IPS-18c (cell line): ENCODE measurements at regions not wholly inside any gene's neighbourhood (a gene's known extent, or its start where the extent isn't known, plus 50 kb on each side); places are given as distances from the start of the nearest gene placed in this dataset.
"Not testable (repeated sequence)": the region's sequence is repeated elsewhere in the genome, so short reads cannot be mapped to it uniquely, and the experiment has no call there.

Experiments
- H3K4me3 ChIP-seq: 2 replicates; pipeline ENCODE4 v1.7.0; 2013; ENCODE audit warnings: low read depth, mild to moderate bottlenecking, low read length, moderate library complexity; ENCODE audit not compliant: insufficient read depth
- H3K9me3 ChIP-seq: one replicate; pipeline ENCODE4 v1.6.1; 2013; ENCODE audit warnings: mild to moderate bottlenecking, low read length, moderate library complexity; ENCODE audit not compliant: control insufficient read depth, insufficient read depth

DNA sequence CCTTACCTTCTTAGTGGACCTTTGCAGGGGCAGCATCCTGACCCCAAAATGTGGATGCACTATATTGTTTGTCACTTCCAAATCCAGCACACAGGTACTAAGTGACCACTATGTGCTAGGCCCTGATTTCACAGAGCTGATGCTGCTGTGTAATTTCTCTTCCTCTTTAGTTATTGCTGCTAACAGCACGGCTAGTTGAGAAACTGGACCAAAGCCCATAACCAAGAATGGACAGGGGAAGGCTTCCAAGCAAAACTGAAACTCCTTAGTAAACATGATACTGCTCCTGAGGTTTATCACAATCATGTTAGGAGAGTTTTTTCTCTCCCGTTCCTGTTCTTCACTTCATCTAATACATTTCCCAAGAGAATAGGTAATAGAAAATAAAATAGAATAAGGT is 172.9 kb upstream of the TTC29 start:
- Histone ChIP-seq H3K9me3 (no peaks in the 10 kb centered on the region), H3K4me3 (no peak overlapping the region)

DNA sequence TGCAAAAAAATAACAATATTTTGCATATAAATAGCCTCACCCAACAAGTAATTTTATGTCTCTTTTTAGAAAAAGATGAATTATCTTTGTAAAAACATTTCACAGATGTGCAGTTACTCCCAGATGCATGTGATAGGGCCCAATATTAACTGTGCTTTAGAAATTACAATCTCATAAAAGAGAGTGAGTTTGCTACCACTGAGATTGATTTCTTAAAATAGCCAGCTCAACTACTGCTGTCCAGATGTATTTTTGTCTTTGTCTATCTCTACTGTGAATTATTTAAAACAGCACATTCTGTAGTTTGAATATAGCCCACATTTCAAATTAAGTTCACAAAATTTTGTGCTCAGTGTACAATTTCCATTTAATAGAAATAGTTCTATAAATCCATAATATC is 177.0 kb upstream of the TTC29 start:
- H3K4me3 ChIP-seq: no peak overlapping the region
- H3K9me3 ChIP-seq: no peaks in the 10 kb centered on the region

DNA sequence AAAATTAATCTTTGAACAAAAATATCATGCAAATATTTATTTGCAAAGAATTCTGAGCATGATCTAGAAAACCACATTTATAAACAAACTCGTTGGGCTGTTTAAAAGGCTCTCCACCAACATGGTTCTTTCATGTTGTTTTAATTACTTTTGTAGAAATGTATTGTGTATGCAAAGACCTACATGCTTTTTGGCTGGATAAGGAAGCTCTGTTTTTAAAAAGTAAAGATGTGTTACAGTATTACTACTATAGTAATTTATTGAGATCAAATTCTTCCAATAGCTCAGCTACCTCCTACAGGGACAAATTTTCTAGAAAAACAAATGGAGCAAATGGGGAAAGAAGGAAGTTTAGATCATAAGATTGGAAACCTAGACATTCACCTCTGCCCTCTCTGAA is 177.5 kb upstream of the TTC29 start:
- H3K9me3 ChIP-seq: no peaks in the 10 kb centered on the region
- no peak overlapping the region for H3K4me3 ChIP-seq

DNA sequence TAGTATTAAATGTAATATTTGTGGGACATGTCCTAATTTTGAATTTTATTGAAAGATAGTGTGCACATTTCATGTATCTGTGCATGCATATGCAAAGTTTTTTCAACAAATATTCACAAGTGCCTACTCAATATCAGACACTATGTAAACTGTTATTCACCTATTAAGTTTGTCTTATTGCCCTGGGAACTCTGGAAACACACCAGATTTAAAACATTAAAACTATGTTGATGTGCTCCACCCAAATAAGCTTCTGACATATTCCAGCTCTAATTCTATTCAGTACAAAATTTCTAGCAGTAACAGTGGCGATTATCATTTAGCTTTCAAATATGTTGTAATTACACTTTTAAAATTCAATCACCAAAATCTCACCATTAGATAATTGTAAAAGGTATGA is 183.1 kb upstream of the TTC29 start:
- H3K4me3 ChIP-seq: no peak overlapping the region
- no peaks in the 10 kb centered on the region for H3K9me3 ChIP-seq

DNA sequence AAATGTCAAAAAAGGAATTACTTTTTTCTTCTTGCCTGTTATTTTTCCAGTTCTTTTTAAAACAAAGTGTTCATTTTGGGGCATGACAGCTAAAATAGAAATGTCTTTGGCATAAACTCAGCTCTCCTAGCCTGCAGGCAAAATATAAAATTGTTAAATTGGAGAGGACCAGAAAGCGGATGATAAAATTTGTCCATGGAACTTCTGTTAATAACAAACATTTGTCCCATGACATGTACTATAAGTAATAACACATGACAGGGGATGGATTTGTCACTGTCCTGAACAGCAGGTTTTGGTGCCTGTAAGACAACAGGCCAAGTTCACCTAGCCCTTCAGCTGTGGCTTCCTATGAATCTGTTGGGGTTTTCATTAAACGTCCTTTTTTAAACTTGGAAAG is 184.0 kb upstream of the TTC29 start:
- no peaks in the 10 kb centered on the region for H3K9me3 ChIP-seq
- no peak overlapping the region for H3K4me3 ChIP-seq

DNA sequence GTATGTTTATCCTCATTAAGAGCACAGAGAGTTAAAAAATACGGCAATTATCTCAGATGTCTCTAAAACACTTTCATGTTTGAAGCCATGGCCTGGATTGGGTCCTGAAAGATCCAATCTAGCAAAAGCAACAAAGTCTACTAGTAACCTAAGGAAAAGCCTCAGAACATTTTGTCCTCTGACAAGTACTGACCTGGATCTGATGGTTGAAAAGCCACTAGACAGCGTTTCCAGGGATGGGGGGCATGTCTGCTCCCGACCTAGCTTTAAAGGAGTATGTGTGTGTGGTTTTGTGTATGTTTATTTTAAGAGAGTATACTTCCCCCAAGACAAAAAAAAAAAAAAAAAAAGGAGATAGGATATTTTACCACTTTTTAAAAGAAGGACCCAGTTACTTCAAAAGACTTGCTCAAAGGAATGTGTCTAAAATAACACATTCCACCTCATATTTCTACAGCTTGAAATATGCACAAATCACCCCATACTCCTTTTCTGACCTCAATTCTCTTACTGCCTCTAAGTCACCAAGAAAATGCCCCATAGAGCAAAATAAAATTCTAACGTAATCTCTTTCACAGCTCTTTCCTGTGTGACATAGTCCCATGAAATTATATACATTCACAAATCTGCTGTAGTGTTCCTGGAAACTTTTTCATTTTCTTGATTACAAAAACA is 189.0 kb upstream of the TTC29 start:
- Histone ChIP-seq H3K9me3 (no peaks in the 10 kb centered on the region), H3K4me3 (no peak overlapping the region)

DNA sequence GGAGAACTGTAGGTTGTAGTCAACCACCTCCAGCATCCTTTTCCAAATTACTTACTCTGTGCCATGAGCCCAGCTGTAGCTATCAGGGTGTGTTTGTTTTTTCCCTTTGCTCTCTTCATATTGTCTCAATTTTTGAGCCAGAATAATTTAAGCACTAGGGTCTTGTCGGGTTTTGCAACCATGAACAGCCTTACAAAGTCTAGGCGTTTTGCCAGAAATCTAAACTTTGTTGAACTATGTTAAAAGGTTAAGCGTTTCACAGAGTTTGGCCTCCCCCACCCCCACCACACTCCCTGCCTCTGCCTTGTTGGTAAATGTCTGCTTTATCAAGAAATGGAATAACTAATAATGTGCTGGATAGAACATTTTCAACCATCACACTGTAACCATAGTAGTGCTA is 190.6 kb upstream of the TTC29 start:
- Histone ChIP-seq H3K9me3 (no peaks in the 10 kb centered on the region), H3K4me3 (no peak overlapping the region)

DNA sequence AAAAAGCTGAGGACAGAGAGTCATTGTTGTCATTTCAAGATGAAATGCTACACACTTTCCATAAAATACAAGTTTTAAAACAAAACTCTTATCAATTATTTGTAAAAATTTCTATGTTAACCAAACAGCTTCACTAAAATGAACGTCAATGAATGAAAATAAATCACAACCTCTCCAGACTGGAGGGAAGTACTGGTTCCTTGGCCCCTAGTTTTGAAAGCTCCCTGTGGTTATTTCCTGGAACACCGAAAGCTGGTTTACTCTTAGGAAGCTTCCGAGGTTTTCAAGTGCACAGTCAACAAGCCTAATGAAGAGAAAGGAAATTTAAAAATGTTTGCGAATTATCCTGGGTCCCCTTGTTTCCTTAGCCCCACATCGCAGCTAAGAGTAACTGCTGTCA is 191.1 kb upstream of the TTC29 start:
- H3K4me3 ChIP-seq: no peak overlapping the region
- no peaks in the 10 kb centered on the region for H3K9me3 ChIP-seq

DNA sequence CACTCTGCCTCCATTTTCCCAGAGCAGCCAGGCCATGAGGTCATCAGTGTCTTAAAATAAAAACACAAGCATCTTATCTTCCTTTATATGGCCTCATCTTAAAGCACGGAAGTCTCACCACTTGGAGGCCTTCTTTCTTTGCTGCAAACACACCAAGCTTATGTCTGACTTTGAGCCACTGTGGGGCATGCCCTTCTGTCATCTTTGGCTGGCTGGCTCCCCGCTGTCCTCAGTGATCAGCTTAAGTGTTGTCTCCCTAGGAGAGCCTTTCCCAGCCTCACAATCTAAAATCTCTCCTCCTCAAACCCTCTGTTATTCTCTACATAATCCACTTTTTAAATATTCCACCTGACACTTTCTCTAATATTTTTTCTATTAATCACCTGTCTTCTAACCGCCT is 191.6 kb upstream of the TTC29 start:
- Histone ChIP-seq H3K4me3 (no peak overlapping the region), H3K9me3 (no peaks in the 10 kb centered on the region)

DNA sequence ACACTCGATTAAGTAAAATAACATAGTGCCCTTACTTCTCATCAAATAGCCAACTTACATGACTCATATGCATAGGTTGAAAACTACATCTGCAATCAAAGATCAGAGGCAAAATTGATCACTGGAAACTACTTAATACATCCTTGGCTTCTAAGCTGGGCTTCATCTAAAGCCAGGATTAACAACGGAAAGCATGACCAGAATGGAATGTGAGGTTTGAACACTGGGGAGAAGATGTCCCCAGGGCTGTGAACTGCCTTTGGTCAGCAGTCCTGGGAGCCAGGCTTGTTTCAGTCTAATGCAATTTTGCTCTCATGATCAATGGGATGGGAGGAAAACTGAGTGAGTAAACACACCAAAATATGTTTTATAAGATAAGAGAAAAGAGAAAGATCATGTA is 192.5 kb upstream of the TTC29 start:
- no peaks in the 10 kb centered on the region for H3K9me3 ChIP-seq
- H3K4me3 ChIP-seq: no peak overlapping the region

DNA sequence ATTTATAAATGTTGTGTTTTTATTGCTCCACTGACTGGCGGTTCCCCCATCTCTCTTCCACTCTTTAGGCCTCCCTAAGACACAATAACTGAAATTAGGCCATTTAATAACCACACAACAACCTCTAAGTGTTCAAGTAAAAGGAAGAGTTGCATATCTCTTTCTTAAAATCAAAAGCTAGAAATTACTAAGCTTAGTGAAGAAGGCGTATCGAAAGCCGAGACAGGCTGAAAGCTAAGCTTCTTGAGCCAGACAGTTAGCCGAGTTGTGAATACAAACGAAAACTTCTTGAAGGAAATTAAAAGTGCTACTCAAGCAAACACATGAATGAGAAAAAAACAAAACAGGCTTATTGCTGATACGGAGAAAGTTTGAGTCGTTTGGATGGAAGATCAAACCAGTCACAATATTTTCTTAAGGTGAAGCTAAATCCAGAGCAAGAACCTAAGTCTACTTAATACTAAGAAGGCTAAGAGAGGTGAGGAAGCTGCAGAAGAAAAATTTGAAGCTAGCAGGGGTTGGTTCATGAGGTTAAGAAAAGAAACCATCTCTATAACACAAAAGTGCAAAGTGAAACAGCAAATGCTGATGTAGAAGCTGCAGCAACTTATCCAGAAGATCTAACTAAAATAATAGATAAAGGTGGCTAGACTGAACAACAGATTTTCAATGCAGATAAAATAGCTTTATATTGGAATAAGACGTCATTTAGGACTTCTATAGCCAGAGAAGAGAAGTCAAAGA is 194.0 kb upstream of the TTC29 start:
- no peaks in the 10 kb centered on the region for H3K9me3 ChIP-seq
- no peak overlapping the region for H3K4me3 ChIP-seq

DNA sequence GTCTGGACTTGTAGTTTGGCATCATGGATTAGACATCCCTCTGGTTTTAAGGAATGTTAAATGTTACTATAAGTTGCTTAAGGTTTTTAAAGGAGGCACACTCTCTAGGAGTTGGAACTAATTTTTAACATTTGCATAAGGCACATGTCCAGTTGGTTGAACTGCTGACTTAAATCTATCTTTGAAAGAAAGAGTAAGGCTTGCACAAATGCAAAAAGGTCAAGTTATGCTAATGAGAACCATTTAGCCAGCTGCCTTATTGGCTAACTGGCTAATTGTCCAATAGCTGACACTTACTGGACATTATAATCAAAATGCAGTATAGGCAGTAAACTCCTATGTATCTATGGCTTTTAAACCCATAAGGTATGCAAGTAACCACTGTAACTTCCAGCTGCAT is 206.1 kb upstream of the TTC29 start:
- H3K9me3 ChIP-seq: no peaks in the 10 kb centered on the region
- H3K4me3 ChIP-seq: no peak overlapping the region

DNA sequence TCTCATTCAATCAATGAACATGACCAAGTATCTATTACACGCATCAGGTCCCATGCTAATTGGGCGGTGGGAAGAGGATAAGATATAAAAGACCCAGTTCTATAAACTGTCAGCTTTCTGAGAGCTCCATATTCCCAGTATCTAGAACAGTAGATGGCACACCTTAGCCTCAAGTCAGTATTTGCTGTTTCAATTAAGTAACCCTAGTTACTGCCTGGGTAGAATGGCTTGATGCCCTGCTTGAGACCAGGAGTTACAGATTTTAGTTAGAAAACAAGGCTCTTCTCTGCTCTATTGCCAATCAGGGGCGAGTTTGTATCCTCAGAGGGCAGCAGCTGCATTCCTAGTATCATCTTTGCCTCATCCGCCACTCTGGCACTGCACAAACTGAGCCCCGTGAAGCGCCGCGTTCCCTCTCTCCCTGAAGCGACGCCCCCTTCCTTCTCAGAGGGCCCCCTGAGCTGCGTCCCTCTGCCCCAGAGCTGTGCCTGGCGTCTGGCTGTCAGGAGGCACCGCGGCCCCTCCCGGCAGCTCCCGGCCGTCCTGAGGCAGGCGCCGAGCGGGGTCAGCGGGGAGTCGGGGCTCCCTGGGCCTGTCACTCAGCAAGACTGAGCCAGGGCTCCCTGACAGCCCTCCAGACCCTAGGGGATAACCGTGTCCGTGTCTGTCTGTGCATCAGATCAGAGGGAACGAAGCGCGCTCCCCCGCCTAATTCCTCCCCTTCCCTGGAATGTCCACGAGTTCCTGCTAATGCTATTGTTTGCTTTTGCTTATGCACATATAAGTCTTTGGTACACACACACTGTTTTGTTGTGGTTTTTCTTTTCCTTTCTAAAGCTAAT is 212.4 kb upstream of the TTC29 start:
- Histone ChIP-seq H3K4me3 (peak overlapping the region; percentile 30), H3K9me3 (no peaks in the 10 kb centered on the region)

DNA sequence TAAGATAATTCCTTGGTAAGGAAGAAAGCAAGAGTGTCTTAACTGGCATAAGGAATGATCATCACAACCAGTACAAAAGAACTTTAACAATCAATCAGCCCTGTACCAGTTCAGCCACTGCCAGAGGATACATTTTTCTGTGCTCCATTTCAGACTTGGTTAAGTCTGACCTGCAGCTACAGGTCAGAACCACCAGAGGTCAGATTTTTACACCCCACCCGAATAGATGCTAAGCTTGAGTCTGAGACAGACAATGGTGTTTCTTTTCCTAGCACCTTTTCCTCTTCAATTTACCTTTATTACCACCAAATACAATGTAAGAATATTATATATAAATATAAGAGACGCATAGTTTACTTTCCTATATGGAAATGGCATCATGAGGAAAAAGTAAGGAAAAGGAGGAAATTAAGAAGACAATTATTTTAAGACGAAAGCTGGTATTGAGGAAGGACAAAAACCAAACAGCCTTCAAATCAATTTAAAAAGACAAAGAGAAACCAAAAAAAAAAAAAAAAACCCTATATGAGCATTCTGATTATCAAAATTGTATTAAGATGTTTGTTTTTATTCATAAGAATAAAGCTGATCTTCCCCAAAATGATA is 215.3 kb upstream of the TTC29 start:
- Histone ChIP-seq H3K9me3 (no peaks in the 10 kb centered on the region), H3K4me3 (no peak overlapping the region)

DNA sequence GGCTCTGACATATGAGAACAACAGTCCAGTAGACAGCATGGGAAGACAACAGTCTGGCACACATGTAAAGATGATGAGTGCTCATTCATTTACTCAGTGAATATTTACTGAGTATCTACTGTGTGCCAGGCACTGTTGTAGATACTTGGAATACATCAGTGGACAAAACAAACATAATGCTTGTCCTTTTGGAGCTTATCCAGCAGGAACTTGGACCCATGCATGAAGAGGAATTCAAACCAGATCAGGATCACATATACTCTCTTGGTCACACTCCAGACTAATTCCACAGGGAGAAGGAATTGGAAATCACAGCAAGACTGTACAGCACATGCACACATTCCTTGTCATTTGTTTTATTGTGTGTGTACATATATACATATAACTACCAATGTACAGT is 217.6 kb upstream of the TTC29 start:
- no peaks in the 10 kb centered on the region for H3K9me3 ChIP-seq
- no peak overlapping the region for H3K4me3 ChIP-seq

DNA sequence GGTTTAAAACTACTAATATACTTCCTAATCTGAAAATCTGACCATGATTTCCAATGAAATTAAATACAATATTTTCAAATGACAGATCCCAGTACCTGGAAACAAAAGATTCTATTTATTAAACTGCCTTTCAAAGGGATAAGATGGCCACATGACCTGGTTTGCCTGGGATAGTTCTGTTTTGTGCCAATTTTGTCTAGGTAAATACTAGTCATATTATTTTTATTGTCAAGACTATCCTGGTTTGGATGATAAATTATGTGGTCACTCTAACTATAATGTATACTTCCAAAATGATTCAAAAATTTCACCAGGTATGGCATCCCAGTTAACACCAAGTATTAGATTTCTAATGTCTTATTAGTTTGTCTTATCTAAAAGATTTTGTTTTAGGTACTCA is 222.5 kb upstream of the TTC29 start:
- H3K4me3 ChIP-seq, H3K9me3 ChIP-seq: not testable (repeated sequence)

DNA sequence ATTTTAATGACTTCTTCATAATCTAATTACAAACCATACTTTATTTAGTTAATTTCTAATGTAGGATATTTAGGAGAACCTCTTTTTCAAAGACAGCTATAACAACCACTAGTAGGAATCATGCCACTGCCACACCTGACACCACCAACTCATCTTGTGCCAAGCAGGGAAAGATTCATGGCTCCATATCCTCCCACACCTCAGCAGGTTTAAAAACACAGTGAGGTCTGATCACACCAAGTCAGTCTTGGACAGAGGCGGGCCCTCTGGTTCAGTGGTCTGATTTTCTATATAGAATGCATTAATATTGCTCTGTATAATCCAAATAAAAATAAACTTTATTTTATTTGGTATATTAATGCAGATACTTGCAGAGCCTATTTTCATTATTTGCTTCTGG is 227.7 kb upstream of the TTC29 start:
- H3K9me3 ChIP-seq: no peaks in the 10 kb centered on the region
- no peak overlapping the region for H3K4me3 ChIP-seq
